ENCODE measurements at regions not wholly inside any gene's neighbourhood (a gene's known extent, or its start where the extent isn't known, plus 50 kb on each side); places are given as distances from the start of the nearest gene placed in this dataset.

DNA sequence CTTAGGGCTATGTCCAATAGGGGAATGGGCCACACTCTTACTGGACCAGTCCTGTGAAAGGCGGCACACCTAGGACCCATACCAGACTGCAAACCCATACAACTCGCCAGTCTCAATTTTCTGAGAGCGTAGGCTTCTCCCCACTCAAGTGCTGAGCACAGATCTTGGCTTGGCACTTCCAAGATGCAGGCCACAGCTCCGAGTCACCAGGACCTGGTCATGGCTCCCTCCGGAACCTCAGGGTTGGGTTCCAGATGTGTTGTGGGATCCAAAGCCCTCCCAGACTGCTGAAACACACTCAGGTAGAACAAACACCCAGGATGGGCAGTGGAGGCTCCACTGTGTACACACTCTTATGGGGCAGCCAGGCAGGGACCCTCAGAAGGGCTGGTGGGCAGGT, 103.3 kb downstream of the TMEM144 start:
- TF ChIP-seq, protein P1, sequence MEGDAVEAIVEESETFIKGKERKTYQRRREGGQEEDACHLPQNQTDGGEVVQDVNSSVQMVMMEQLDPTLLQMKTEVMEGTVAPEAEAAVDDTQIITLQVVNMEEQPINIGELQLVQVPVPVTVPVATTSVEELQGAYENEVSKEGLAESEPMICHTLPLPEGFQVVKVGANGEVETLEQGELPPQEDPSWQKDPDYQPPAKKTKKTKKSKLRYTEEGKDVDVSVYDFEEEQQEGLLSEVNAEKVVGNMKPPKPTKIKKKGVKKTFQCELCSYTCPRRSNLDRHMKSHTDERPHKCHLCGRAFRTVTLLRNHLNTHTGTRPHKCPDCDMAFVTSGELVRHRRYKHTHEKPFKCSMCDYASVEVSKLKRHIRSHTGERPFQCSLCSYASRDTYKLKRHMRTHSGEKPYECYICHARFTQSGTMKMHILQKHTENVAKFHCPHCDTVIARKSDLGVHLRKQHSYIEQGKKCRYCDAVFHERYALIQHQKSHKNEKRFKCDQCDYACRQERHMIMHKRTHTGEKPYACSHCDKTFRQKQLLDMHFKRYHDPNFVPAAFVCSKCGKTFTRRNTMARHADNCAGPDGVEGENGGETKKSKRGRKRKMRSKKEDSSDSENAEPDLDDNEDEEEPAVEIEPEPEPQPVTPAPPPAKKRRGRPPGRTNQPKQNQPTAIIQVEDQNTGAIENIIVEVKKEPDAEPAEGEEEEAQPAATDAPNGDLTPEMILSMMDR (IDR thresholded peaks at IDR 0.05; ENCODE audit: insufficient read depth, low read depth, low read length): no peak
- no peak for TF ChIP-seq EZH2 (IDR thresholded peaks at IDR 0.05; ENCODE audit: insufficient read depth, low read length)

All from astrocyte (in vitro differentiated cells and primary cell).